HG02588 (cell line): ENCODE measurements at regions not wholly inside any gene's neighbourhood (a gene's known extent, or its start where the extent isn't known, plus 50 kb on each side); places are given as distances from the start of the nearest gene placed in this dataset.
"Not testable (repeated sequence)": the region's sequence is repeated elsewhere in the genome, so short reads cannot be mapped to it uniquely, and the experiment has no call there.

Experiments used
- ATAC-seq: cut with Tn5 transposase; IDR thresholded peaks from one replicate; pipeline ENCODE4 v1.9.1; 2021; ENCODE audit warnings: mild to moderate bottlenecking, moderate library complexity; ENCODE audit not compliant: unreplicated experiment

DNA sequence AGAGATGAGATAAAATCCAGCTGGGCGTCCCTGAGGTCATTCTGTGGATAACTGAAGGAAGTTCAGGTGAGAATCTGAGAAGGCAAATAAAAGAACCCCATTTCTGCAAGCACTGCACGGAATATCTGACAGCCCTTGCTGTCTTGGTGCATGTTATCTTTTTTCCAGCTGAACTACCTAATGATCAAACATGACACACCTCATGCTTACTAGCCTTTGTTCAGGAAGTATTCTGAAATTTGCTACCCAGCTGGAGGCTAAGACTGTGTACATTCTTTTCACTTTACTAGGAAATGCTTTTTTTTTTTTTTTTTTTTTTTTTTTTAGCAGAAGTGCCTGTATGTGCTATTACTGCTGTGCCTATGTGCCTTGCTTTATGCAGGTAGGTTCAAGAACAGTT lies 718.1 kb downstream of the SMARCA1 start:
- ATAC-seq = no peak

DNA sequence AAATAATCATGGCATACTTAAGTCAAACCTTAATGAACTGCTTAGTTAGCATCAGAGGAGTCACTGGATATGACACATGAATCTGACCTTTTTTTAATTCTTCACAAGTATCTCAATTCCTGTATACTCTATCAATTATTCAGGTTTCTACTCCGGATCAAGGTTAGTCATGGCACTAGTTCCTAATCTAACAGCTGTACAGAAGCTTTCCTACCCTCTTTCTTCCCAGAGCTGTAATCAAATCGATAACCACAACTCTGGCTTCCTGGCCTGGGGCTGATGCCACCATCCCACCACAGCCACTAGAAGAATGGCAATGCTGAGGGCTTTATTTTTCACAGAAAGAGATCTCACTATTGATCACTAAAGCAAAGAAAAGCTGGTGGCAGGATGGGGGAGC lies 718.5 kb downstream of the SMARCA1 start:
- no peak for ATAC-seq

DNA sequence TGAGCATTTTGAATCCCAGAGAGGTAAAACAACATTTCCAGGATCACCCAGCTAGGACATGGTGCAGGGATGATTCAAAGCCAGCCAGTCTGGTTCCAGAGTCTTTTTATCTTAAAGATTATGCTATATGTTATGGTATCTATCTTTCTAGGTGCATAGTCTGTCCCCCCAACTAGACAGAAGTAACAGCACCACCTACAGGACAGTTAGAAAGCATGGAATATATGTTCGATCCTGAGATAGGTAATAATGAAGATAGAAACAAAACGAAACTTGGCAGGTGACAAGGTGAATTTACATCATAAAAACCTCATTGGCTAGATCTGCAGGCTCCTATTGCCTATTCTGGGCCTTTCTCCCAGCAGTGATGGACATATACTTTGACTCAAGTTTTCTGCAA lies 723.2 kb downstream of the SMARCA1 start:
- no peak for ATAC-seq

DNA sequence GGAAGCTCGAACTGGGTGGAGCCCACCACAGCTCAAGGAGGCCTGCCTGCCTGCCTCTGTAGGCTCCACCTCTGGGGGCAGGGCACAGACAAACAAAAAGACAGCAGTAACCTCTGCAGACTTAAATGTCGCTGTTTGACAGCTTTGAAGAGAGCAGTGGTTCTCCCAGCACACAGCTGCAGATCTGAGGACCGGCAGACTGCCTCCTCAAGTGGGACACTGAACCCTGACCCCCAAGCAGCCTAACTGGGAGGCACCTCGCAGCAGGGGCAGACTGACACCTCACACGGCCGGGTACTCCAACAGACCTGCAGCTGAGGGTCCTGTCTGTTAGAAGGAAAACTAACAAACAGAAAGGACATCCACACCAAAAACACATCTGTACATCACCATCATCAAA lies 730.9 kb upstream of the ACTRT1 start:
- ATAC-seq = not testable (repeated sequence)

DNA sequence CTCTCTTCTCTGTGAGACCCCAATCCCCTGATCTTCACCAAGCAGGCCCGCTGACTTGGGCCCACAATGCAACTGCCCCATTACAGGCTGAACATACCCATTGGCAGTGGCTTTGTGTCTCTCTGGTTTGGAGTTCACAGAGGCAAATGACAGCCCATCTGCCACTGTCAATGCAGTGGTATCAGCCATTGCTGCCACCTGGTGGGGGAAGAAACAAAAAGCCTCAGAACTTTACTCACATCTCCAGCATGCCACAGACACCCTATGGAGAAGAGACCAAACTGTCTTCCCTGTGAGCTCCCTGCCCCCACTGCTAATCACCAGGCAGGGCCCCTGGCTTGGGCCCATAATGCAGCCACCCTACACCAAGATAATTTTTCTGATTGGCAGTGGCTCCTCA lies 729.3 kb upstream of the ACTRT1 start:
- no peak for ATAC-seq

DNA sequence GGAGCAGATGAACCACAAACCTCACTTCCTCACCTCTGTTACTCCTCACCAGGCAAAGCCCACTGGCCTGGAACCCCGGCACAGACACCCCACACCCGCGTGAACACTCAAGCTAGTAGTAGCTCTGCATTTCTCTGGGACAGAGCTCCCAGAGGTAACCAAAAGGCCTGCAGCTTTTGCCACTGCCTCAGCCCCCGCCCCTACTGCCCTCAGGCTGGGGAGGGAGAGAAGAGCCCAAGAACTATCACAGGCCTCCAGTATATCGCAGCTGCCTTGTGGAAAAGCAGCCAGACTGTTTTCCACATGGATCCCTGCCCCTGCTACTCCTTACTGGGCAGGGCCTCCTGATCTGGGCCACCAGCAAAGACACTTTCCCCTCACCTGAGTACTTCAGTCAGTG lies 728.7 kb upstream of the ACTRT1 start:
- no peak for ATAC-seq

DNA sequence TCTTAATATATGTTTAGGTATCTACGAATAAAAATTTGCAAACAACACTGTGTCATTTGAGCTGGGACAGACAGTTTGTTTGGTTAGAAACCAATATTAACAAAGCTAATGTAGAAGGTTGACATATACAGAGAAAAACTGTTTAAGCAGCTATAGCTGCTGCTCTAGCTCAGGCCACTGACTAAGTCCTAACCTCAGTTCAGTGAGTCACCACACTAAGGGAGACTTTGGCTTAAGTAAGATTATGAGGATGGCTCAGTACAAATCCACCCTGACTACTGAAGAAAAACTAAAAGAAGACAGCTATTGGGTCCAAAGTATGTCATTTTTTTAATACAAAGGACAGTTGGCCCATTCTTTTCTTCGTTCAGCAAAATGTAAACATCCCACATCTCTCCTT lies 717.3 kb upstream of the ACTRT1 start:
- no peak for ATAC-seq

DNA sequence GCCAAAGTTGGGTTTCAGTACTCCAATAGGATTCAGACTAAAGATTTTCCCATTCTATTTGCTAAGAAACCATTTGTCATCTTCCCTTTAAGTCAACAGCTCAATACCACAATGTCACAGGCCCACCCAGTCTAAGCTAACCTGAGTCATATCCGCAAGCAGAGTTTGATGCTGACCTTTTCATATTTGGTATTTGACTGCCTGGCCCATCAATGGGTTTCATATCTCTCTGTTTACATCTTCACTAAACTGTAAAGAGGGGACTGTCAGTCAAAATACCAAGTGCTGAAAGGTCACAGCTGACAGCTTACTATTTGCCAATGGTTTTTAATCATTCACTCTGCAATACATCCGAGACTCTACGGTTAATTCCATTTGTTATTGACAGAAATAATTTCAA lies 707.5 kb upstream of the ACTRT1 start:
- no peak for ATAC-seq

DNA sequence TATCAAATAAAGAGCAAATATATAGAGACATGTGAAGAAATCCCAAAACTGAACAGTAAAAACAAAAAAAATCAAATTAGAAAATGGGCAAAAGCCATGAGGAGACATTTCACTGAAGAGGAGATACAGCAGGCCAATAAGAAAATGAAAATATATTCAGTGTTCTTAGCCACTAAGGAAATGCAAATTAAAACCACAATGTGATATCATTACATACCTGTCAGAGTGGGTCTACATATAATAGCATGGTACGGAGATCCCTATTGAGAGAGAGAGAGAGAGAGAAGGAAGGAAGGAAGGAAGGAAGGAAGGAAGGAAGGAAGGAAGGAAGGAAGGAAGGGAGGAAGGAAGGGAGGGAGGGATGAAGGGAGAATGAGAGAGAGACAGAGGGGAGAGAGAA lies 707.0 kb upstream of the ACTRT1 start:
- ATAC-seq = no peak

DNA sequence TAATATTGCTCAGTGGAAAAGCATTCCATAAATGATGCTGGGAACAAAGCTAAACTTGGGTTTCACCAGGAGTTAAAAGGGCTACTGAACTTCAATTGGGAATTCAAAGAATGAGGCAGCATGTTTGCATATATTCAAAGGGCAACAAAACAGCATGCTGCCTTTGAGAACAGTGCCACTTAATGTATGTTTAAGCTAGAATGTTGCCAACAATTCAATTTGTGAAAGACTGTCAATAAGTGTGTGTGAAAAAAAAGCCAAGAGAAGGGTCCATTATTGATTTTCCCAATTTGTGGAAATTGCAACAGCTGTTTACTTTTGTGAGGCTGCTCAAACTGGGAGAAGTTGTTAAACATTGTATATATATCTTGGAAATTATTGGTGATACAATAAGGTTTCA lies 701.9 kb upstream of the ACTRT1 start:
- ATAC-seq = no peak

DNA sequence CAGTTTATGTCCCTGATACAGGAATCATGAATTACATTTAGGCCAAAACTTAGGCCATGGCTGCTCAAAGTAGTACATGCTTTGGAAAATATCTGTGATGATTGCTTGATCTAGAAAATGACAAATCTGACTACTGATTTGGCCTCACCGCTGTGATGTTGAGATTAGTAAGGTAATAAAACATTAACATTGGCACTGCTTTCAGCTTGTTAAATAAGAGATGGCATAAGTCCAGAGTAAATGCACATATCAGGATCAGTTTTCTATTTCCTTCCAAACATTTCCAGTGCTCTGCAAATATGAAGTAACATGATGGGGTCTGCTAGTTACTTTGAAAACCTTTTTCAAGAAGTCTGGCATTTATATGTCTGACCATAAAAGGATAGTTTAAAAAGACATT lies 687.3 kb upstream of the ACTRT1 start:
- ATAC-seq = no peak

DNA sequence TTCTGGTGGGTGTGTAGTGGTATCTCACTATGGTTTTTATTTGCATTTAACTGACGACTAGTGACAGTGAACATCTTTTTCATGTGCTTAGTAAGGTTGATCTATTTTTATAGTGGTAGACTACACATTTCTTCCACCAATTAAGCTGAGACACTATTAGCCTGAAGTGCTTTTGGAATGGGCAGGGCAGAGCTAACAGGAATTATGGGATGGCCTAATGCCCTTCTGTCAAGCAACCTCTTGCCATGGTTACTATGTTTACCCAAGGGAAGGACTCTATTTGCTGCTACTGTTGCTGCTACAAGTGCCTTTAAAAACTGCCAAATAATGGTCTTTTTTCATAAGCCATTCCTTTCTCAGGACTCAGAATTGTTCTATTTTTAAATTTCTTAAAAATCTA lies 676.7 kb upstream of the ACTRT1 start:
- ATAC-seq = no peak

DNA sequence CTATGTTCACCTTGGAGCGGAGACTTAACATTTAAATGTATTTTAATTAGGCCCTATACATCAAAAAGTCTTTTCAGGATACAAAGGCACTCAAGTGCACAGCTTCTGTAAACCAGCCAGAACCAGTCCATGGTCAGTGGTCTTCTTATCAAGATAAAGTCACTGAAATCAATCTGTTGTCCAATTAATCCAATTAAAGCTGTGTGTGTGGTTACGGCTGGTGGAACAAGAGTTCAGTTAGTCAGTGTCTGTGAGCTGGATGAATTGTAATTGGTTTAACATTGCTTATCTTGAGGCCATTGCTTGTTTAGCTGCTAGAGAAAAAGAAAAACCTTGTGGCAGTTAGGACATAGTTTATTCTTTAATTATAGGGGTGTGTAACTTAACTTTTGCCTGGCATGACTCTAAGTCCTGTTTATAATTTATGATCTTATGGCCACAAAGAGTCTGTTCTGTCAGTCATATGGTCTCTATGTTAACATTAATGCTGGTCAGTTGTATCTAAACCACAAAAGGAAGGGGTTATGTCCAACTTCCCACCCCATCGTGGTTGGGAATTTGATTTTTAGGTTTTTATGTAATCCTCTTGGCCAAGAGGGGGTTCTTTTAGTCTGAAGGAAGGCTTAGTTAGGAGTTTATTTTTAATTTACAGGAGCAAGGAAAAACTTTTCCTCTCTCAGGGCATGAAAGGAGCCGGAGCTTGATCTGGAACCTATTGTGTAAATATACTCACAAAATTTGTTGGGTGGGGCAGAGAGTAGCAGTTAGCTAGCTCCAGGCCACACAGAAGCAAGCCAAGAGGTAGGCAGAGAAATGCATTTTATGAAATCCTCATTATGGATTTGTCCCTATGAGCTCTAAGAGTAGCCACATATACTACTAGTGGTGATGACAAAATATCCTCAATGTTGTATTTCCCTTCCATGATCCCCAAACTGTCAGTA lies 665.7 kb upstream of the ACTRT1 start:
- no peak for ATAC-seq

DNA sequence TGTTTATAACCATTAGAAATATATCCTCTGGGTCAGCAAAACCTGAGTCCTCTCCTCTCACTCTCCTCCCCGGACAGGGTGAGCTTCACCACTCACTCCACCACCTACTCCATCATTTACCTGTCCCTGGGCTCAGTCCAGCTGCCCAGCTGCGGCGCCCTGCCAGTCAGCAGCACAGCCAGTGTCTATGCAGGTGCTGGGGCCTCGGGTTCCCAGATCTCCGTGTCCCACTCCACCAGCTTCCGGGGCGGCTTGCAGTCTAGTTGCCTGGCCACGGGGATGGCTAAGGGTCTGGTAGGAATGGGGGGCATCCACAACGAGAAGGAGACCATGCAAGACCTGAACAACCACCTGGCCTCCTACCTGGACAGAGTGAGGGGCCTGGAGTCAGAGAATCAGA lies 662.2 kb upstream of the ACTRT1 start:
- no peak for ATAC-seq

DNA sequence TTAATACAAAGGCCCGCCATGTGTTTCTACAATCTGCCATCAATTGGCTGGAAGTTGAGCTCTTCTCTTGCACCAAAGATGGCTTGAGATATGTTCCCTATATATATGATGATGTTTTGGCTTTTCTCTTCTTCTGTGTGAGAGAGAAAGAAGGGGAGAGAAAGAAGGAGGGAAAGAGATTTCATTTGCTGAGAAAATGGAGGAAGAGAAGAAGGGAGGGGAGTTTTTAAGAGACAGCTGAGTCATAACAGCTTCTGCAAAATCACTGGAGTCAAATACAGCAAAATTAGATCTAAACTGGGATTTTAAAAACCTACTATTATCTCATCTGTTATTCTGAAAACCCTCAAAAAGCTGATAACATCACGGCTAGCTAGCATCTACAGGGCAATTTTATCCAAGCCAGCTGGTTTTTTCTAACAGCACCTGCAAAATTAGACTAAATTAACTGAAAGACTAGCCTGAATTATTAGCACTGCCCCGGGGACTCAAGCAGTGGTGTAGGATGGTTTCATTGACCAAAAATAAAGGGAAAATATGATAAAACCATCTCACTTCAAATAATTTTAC lies 647.6 kb upstream of the ACTRT1 start:
- no peak for ATAC-seq

DNA sequence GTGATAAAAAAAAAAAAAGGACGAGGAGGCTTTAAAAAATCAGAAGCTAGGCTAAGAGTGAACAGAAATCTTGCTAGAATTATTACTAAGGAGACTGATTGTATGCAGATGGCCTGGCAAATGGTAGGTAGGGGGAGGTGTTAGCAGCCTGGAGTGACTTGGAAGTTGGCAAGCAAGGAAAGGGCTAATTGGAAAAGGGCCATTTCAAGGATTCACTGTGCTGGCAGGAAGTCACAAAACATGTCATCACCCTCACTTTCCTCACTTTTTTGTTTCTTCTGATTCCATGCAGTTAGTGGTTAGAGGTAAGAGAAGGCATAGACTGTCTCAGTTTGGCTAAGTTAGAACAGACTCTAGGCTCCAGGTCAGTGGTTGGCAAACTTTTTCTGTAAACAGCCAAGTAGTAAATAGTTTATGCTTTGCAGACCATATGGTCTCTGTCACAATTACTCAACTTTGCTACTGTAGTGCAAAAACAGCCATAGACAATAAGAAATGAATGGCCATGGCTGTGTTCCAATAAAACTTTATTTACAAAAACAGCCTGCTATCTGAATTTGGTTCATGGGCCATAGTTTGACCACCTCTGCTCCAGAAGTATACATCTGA lies 646.5 kb upstream of the ACTRT1 start:
- ATAC-seq = no peak

DNA sequence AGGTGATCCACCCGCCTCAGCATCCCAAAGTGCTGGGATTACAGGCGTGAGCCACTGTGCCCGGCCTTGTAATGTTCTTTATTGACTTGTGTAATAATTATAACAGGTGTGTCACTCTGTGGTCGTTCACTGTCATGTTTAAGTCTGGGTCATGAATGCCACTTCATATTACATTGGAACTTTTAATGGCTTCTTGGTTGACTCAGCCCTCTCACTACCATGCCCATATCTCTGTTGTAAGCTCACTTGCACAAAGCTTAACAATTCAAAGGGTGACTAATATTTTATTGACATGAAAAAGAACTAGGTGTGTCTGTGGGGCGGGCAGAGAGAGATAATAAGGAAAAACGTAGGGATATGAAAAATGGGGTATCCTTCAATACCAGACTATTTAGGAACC lies 639.7 kb upstream of the ACTRT1 start:
- no peak for ATAC-seq

DNA sequence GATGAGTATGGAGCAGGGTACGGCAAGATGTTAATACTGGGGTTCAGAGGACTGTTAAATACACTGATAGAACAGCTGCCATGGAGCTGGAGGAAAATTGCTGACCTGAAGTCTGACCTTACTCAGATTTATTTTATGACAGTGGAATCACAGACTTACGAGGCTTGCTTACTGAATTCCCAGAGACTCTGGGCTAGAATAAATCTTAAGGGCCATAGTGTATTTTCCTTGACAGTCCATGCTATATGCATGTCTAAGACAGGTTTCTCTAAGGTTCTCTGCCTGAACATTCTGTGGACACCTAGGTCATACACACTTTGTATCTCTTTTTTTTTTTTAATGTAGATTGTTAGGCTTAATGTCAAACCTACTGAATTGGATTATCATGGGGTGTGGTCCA lies 633.2 kb upstream of the ACTRT1 start:
- ATAC-seq = no peak

DNA sequence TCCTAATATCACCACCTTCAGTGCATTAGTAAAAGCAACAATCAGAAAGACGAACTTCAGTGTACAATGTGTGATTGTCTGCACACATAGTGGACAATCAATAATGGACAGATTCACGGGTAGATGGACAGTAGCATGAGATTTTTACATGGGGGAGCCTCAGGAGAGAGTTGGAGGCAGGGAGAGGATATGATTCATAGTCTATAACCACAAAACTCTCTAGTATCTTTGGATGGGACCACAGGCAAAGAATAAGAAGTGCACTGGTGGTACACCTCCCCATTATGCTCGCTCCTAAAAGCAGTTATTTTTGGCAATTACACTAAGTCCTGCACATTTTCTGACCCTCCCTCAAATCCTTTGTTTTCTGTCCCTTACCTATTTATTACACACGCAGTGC lies 624.4 kb upstream of the ACTRT1 start:
- no peak for ATAC-seq

DNA sequence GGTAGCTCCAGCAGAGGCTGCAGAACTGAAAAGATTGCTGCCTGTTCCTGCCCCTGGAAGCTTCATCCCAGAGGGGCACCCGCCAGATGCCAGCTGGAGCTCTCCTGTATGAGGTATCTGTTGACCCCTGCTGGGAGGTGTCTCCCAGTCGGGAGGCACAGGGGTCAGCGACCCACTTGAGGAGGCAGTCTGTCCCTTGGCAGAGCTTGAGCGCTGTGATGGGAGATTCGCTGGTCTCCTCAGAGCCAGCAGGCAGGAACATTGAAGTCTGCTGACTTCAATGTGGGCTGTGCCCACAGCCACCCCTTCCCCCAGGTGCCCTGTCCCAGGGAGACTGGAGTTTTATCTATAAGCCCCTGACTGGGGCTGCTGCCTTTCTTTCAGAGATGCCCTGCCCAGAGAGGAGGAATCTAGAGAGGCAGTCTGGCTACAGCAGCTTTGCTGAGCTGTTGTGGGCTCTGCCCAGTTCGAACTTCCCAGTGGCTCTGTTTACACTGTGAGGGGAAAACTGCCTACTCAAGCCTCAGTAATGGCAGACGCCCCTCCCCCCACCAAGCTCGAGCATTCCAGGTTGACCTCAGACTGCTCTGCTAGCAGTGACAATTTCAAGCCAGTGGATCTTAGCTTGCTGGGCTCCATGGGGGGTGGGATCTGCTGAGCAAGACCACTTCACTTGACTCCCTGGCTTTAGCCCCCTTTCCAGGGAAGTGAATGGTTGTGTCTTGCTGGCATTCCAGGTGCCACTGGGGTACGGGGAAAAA lies 622.3 kb upstream of the ACTRT1 start:
- not testable (repeated sequence) for ATAC-seq

DNA sequence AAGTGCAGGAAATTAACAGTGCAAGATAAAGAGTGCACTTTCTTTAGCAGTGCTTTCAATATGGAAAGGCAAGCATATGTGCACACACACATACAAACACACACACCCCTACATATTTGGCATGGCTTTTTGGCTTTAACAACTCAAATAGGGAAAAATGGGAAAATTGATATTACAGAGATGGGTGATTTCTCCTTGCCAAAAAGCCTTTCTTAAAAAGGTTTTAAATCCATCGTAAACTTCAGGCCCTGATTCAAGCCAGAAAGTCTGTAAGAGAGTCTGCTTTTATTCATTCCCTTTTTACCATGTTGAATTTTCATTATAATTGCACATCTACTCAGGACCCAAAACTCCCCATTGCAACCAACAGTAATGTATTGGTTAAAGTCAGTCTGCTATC lies 612.0 kb upstream of the ACTRT1 start:
- ATAC-seq = no peak
